ENCODE measurements at regions not wholly inside any gene's neighbourhood (a gene's known extent, or its start where the extent isn't known, plus 50 kb on each side); places are given as distances from the start of the nearest gene placed in this dataset.

GRCh38 chr6:141264101-141264500 is 868.6 kb upstream of the GJE1 start:
- TF ChIP-seq, protein P1, sequence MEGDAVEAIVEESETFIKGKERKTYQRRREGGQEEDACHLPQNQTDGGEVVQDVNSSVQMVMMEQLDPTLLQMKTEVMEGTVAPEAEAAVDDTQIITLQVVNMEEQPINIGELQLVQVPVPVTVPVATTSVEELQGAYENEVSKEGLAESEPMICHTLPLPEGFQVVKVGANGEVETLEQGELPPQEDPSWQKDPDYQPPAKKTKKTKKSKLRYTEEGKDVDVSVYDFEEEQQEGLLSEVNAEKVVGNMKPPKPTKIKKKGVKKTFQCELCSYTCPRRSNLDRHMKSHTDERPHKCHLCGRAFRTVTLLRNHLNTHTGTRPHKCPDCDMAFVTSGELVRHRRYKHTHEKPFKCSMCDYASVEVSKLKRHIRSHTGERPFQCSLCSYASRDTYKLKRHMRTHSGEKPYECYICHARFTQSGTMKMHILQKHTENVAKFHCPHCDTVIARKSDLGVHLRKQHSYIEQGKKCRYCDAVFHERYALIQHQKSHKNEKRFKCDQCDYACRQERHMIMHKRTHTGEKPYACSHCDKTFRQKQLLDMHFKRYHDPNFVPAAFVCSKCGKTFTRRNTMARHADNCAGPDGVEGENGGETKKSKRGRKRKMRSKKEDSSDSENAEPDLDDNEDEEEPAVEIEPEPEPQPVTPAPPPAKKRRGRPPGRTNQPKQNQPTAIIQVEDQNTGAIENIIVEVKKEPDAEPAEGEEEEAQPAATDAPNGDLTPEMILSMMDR (IDR thresholded peaks at IDR 0.05 in 4 of 5, conservative IDR thresholded peaks at IDR 0.05 in 1 of 5): no peak
- TF ChIP-seq POLR2A (IDR thresholded peaks at IDR 0.05): no peak
- Histone ChIP-seq H3K27me3 (no peaks in the 10 kb centered on the region), H3K9me3 (no peaks in the 10 kb centered on the region), H3K27ac (no peak overlapping the region), H3K4me3 (no peak overlapping the region), H3K36me3 (no peaks in the 10 kb centered on the region), H3K4me1 (peaks cover 0 to 4% of the 10 kb centered on the region in 2 donors)
- ATAC-seq: no peak
- DNase-seq: no peak
- intact Hi-C loops (cut with DNase I; ENCODE audit: low total_unique reads): no loop called here
- in situ Hi-C loops (cut with MboI; ENCODE audit: low sequenced_read_pairs in 4 of 4): no loop called here

- H3K9me3 ChIP-seq: no peaks in the 10 kb centered on the region
- peaks cover 0 to 2% of the 10 kb centered on the region in 2 donors for H3K4me1 ChIP-seq
- no peaks in the 10 kb centered on the region for H3K27me3 ChIP-seq
- TF ChIP-seq, protein P1 (IDR thresholded peaks at IDR 0.05 in 4 of 5, conservative IDR thresholded peaks at IDR 0.05 in 1 of 5): no peak
- TF ChIP-seq POLR2A (IDR thresholded peaks at IDR 0.05): no peak
- H3K27ac ChIP-seq: no peak overlapping the region
- H3K4me3 ChIP-seq: no peak overlapping the region
- DNase-seq (no peak), ATAC-seq (no peak)
- intact Hi-C loops (cut with DNase I; ENCODE audit: low total_unique reads): no loop called here
- H3K36me3 ChIP-seq: no peaks in the 10 kb centered on the region
- in situ Hi-C loops (cut with MboI; ENCODE audit: low sequenced_read_pairs in 4 of 4): no loop called here
Observed at GRCh38 chr6:141261672-141262060, 871.1 kb upstream of the GJE1 start.

GRCh38 chr6:141261016-141261671 is 871.6 kb upstream of the GJE1 start:
- intact Hi-C loops (cut with DNase I; ENCODE audit: low total_unique reads): no loop called here
- H3K4me3 ChIP-seq: no peak overlapping the region
- no peak overlapping the region for H3K27ac ChIP-seq
- ATAC-seq (no peak), DNase-seq (no peak)
- H3K9me3 ChIP-seq: no peaks in the 10 kb centered on the region
- no peaks in the 10 kb centered on the region for H3K36me3 ChIP-seq
- in situ Hi-C loops (cut with MboI; ENCODE audit: low sequenced_read_pairs in 4 of 4): no loop called here
- no peaks in the 10 kb centered on the region for H3K27me3 ChIP-seq
- TF ChIP-seq, protein P1 (IDR thresholded peaks at IDR 0.05 in 4 of 5, conservative IDR thresholded peaks at IDR 0.05 in 1 of 5): no peak
- no peak for TF ChIP-seq POLR2A (IDR thresholded peaks at IDR 0.05)
- H3K4me1 ChIP-seq: no peaks in the 10 kb centered on the region

DNA sequence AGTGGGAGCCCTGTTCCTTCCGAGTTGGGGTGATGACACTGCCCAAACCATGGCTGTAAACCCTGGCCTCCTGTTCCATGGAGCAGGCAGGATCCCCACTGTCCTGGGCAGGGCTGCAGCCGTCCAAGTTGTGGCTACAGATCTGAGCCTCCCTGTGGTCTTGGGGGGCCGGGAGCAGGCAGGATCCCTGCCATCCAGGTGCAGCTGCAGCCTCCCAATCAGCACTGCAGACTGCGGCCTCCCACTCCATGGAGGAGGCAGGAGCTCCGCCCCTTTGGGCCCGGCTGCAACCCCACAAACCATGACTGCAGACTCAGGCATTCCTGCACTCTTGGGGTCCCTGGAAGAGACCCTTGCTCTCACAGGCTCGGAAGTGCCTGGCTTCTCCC is 872.1 kb upstream of the GJE1 start:
- Histone ChIP-seq H3K4me3 (no peak overlapping the region), H3K36me3 (no peaks in the 10 kb centered on the region), H3K9me3 (no peaks in the 10 kb centered on the region), H3K4me1 (no peaks in the 10 kb centered on the region), H3K27ac (no peak overlapping the region), H3K27me3 (no peaks in the 10 kb centered on the region)
- intact Hi-C loops (cut with DNase I; ENCODE audit: low total_unique reads): no loop called here
- in situ Hi-C loops (cut with MboI; ENCODE audit: low sequenced_read_pairs in 4 of 4): no loop called here
- DNase-seq (no peak), ATAC-seq (no peak)
- no peak for TF ChIP-seq POLR2A (IDR thresholded peaks at IDR 0.05)
- TF ChIP-seq, protein P1 (IDR thresholded peaks at IDR 0.05 in 4 of 5, conservative IDR thresholded peaks at IDR 0.05 in 1 of 5): no peak

DNA sequence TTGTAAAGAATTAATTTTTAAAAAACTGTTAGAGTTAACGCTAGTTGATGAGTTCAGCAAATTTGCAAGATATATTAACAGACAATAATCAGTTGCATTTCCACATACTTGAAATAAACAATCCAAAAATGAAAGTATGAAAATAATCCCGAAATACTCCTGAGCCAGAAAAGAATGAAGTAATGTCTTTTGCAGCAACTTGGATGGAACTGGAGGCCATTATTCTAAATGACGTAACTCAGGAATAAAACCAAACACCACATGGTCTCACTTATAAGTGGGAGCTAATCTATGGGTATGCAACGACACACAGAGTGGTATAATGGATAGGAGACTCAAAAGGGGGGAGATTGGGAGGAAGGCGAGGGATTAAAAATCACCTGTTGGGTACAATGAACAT is 872.9 kb upstream of the GJE1 start:
- H3K36me3 ChIP-seq: no peaks in the 10 kb centered on the region
- TF ChIP-seq POLR2A (IDR thresholded peaks at IDR 0.05): no peak
- TF ChIP-seq, protein P1 (IDR thresholded peaks at IDR 0.05 in 4 of 5, conservative IDR thresholded peaks at IDR 0.05 in 1 of 5): no peak
- no peaks in the 10 kb centered on the region for H3K9me3 ChIP-seq
- ATAC-seq: no peak
- H3K27me3 ChIP-seq: no peaks in the 10 kb centered on the region
- H3K27ac ChIP-seq: peak overlapping the region in 1 of 4 donors; percentile 23
- H3K4me3 ChIP-seq: peak overlapping the region in 1 of 4 donors; percentile 16
- no peaks in the 10 kb centered on the region for H3K4me1 ChIP-seq
- DNase-seq: no peak
- intact Hi-C loops (cut with DNase I; ENCODE audit: low total_unique reads): no loop called here
- in situ Hi-C loops (cut with MboI; ENCODE audit: low sequenced_read_pairs in 4 of 4): no loop called here
